ENCODE measurements at regions not wholly inside any gene's neighbourhood (a gene's known extent, or its start where the extent isn't known, plus 50 kb on each side); places are given as distances from the start of the nearest gene placed in this dataset.
"Not testable (repeated sequence)": the region's sequence is repeated elsewhere in the genome, so short reads cannot be mapped to it uniquely, and the experiment has no call there.

DNA sequence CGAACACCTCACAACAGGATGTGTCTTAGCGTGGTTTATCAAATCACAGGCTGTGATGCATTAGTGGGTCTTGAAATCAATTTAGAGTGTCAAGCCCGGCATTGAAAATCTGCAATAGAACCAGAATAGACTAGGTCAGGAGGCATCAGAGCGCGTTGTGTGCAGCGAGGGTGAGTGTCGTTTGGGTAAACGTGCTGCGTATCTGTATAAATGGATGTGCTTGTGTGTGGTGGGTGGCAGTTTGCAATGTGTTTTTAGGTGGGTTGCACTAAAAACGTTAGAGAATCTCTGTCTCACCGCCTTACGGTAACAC lies 121.0 kb upstream of the SULF2 start:
- DNase-seq: no peak

- no peak for DNase-seq
Observed at GRCh38 chr20:47905628-47906347, 120.5 kb upstream of the SULF2 start.

DNA sequence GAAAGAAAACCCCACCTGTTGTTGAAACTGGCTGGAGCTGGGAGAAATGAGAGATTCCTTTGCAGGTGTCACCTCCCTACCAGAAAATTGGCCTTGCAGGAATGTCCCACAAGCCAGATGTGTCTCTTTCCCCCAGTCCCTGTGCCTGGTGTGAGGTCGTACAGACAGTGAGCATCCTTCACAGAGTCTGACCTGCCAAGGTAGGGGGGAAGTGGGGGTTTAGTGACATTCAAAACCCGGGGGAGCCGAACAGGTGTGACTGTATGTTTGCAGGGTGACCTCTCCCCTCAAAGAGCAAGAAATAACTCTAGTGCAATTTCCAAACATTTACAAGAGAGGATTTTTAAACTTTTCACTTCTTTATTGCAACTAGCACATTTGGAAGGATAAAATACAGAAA lies 117.7 kb upstream of the SULF2 start:
- not testable (repeated sequence) for DNase-seq

DNA sequence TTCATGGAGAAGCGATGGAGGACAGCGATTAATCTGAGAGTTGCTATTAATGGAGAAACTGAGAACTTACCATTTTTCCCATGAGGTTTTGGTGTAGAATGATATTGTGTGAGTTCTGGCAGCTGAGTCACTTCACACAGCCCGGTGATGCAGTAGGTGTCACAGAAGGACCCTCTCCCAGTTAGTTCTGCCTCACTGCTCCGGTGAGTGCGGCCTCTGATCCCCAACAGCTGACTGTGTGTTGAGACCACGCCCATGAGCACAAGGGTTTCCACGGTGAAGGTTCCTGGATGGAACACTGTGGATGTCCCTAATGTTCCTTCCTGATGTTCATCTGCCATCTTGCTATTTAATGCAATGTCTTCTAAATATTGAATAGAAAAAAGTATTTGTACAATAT lies 114.0 kb upstream of the SULF2 start:
- DNase-seq: not testable (repeated sequence)

DNA sequence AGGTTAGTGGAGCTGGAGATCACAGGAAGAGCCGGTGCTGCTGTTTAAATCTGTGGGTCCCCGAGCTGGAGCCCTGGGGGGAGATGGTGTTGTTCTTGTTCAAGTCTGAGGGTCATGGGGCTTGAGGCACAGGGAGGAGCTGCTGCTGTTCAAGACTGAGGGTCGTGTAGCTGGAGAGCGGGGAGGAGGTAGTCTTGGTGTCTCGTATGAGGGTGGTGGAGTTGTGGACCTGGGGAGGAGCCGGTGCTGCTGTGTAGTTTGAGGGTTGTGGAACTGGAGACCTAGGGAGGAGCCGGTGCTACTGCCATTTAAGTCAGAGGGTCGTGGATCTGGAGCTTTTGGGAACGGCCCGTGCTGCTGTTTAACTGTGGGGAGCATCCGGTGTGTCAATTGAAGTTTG lies 112.2 kb upstream of the SULF2 start:
- no peak for DNase-seq

DNA sequence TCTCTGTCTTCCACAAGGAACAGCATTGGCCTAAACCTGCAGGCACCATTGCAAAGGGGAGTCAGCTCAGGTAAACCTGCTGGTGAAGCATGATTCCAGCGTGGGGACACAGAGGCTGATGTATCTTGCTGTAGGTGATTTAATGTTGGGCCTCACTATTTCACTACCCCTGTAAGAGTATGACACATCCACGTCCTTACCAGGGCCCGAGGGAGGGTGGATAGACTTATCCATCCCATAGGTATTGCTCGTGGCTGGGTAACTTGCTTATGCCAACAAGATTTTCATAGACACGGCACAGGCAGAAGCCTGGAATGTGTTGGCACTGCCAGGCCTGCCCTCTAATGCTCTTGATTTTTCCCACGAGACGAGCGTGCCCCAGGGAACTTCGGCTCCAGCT lies 107.4 kb upstream of the SULF2 start:
- not testable (repeated sequence) for DNase-seq

GRCh38 chr20:47890708-47891107 lies 105.4 kb upstream of the SULF2 start:
- DNase-seq: not testable (repeated sequence)

DNA sequence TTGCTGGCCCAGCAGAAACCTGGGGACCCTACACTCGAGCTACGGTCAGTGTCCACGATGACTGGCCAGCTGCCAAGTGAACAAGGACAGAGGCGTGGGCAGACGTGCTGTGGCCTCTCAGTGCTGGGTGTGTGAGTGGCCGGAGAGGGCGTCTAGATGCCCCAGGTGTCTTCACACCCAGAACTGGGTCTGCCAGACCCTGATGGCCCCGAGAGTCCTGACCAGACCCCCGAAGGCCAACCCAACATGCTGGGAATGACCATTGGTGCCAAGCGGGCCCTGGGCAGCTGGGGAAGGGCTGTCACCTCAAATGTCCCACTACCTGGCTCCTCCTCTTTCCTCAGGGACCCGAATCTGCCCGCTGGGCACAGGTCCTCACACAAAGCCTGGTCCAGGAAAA lies 104.5 kb upstream of the SULF2 start:
- not testable (repeated sequence) for DNase-seq

DNA sequence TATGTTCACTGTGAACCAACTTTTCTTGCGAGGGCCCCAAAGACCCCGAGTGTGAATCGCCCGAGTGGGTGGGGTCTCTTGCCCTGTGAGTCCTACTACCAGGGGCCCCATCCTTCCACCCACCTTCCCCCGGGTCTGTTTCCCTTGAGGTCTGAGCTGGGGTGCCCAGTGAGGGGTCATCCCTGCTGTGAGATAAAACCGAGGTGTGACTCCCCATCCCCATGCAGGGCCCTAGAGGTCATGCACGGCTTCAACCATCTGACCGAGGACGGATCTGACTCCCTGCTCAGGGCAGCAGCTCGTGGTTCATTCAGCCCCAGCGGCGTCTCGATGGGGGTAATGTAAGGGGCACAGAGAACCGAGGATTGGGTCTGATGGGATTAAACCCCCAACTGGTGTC lies 103.1 kb upstream of the SULF2 start:
- no peak for DNase-seq

DNA sequence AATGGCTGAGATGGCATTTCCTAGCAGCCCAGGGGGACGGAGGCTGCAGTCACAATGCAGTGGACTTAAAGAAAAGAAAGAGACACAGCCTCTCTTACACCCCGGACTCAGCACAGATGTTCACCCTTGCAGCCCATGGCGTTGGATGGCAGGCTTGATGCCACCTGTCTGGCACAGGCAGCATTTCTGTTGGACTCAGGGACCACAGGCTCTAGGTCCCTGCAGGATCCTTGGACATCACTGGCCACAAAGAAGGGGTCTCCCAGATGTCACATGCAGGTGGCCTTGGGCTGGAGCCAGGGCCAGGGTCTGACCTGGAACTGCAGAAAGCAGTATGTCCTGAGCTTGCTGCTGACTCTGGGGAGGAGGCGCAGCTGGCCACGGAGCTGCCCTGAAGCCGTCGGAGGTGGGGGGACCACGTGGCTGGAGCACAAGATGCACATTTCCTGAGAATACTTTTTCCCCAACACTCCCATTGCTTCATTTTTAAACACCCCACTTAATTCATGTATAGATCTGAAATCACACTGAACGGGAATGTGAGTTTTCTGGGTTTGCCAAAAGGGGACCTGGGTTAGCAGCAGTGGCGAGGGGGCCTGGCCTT lies 102.3 kb upstream of the SULF2 start:
- no peak for DNase-seq

GRCh38 chr20:47887064-47887463 lies 101.8 kb upstream of the SULF2 start:
- no peak for DNase-seq

GRCh38 chr20:47886454-47887041 lies 101.3 kb upstream of the SULF2 start:
- no peak for DNase-seq

GRCh38 chr20:47885909-47886453 lies 100.7 kb upstream of the SULF2 start:
- DNase-seq: no peak

GRCh38 chr20:47883940-47884339 lies 98.7 kb upstream of the SULF2 start:
- not testable (repeated sequence) for DNase-seq

- no peak for DNase-seq
Observed at GRCh38 chr20:47883186-47883585, 97.9 kb upstream of the SULF2 start.

DNA sequence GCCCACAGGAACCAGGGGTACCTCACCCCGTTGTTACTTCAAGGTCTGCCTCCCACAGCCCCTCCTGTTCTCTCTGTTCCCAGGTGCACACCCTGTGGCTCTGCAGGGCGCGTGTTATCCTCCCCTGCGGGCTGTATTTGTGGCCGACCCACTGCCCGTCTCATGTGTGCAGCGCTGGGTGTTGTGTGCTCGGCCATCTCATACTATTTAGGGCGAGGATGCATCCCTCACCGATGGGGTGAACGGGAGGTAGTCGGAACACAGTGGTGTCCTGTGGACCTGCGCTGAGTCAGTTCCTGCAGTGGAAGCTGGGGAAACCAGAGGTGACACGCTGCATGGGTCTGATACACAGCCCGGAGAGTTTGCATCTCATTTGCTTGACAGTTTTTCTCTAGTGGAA lies 94.5 kb upstream of the SULF2 start:
- DNase-seq: no peak

DNA sequence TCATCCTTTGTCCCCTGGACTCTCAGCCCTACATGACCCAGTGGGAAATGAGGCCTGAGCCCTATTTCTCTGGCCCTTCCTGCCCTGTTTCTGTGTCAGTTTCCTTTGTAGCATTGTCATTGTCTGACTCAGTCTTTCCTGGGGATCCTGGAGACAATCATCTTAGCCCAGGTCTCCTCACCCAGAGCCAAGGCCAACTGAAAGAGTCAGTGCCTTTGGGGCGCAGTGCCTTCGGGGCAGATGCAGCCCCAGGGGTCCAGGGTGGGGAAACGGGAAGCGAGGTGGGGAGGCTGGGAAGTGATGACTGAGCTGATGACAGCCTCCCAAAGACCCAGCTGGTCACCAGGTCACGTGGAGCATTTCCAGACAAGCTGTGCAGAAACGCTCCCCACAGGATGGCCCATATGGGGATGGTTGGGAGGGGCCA lies 93.3 kb upstream of the SULF2 start:
- DNase-seq: no peak

GRCh38 chr20:47876311-47877088 lies 91.2 kb upstream of the SULF2 start:
- peak; percentile 22 for DNase-seq

- no peak for DNase-seq
Observed at GRCh38 chr20:47875297-47876025, 90.2 kb upstream of the SULF2 start.

GRCh38 chr20:47872341-47872740 lies 87.1 kb upstream of the SULF2 start:
- DNase-seq: no peak

DNA sequence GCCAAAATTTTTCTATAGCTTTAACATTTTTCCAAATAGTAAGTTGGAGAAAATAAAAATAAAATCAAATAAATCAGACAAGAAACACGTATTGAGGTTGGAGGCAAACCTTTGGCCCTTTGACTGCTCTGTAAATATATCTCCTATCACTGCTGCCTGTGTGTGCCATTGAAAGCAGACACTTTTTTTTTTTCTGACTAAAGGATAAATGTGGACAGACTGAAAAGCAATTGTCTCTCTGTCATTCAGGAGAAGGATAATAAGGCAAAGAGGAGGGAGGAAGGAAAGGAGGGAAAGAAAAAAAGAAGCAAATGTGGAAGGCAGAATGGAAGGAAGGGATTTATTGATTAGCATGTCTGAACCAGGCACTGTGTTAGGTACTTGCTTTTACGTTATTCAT lies 85.2 kb upstream of the SULF2 start:
- no peak for DNase-seq

DNA sequence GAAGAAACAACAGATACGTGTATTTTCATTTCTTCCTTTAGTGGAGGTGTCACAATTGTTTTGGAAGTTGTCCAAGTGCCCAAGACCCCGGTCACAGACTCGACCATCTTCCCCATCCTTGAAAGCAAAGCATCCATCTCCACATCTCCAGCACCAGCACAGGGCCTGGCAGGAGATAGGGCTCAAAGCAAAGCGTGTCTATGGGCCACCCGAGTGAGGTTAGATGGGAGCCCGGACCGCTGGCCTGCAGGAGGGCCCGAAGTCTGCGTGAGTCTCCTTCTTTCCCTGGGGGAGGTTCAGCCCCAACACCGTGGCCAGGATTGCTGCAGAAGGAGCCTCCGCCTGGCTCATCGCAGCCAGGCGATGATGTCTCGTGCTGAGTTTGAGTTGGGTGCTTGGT lies 83.5 kb upstream of the SULF2 start:
- no peak for DNase-seq

DNA sequence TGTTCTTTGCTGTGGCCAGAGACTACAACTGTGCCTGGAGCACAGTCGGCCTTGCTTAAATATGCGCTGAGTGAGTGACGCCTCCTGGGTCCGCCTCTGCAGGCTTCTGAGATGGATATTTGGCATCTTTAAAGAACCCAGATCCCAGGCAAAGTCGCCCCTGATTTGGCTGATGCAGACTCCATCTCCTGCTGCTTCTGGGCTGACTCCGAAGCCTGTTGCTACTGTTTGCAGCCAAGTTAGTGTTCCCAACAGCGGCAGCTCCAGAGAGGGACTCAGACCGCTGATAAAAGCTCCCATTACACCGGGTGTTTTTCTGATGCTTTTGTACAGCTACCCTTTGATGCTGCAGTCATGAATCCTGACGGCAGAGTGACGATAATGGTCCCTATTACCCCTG lies 83.0 kb upstream of the SULF2 start:
- no peak for DNase-seq
